ENCODE measurements at regions not wholly inside any gene's neighbourhood (a gene's known extent, or its start where the extent isn't known, plus 50 kb on each side); places are given as distances from the start of the nearest gene placed in this dataset.

GRCh38 chr2:234156326-234156725 is 105.8 kb downstream of the SPP2 start:
- TF ChIP-seq POLR2A (IDR thresholded peaks at IDR 0.05) (no peak), CTCF (IDR thresholded peaks at IDR 0.05) (no peak)

Data from body of pancreas (tissue), 4 donors.